ENCODE measurements at regions not wholly inside any gene's neighbourhood (a gene's known extent, or its start where the extent isn't known, plus 50 kb on each side); places are given as distances from the start of the nearest gene placed in this dataset.

GRCh38 chr13:65834897-65835296 lies 1395.2 kb downstream of the PCDH9 start:
- TF ChIP-seq POLR2A (IDR thresholded peaks at IDR 0.05; ENCODE audit: low read depth, low read length) (no peak), CTCF (conservative IDR thresholded peaks at IDR 0.05; ENCODE audit: low read depth, low read length) (no peak), RCOR1 (IDR thresholded peaks at IDR 0.05; ENCODE audit: insufficient replicate concordance, low read length) (no peak), RFX5 (IDR thresholded peaks at IDR 0.05; ENCODE audit: low read depth, low read length) (no peak)
- TF ChIP-seq, protein P1, sequence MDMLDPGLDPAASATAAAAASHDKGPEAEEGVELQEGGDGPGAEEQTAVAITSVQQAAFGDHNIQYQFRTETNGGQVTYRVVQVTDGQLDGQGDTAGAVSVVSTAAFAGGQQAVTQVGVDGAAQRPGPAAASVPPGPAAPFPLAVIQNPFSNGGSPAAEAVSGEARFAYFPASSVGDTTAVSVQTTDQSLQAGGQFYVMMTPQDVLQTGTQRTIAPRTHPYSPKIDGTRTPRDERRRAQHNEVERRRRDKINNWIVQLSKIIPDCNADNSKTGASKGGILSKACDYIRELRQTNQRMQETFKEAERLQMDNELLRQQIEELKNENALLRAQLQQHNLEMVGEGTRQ (IDR thresholded peaks at IDR 0.05; ENCODE audit: low read depth, low read length): no peak
- TF ChIP-seq, protein P2, sequence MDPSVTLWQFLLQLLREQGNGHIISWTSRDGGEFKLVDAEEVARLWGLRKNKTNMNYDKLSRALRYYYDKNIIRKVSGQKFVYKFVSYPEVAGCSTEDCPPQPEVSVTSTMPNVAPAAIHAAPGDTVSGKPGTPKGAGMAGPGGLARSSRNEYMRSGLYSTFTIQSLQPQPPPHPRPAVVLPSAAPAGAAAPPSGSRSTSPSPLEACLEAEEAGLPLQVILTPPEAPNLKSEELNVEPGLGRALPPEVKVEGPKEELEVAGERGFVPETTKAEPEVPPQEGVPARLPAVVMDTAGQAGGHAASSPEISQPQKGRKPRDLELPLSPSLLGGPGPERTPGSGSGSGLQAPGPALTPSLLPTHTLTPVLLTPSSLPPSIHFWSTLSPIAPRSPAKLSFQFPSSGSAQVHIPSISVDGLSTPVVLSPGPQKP (IDR thresholded peaks at IDR 0.05; ENCODE audit: borderline replicate concordance, low read depth, low read length): no peak
